ENCODE measurements at regions not wholly inside any gene's neighbourhood (a gene's known extent, or its start where the extent isn't known, plus 50 kb on each side); places are given as distances from the start of the nearest gene placed in this dataset.

DNA sequence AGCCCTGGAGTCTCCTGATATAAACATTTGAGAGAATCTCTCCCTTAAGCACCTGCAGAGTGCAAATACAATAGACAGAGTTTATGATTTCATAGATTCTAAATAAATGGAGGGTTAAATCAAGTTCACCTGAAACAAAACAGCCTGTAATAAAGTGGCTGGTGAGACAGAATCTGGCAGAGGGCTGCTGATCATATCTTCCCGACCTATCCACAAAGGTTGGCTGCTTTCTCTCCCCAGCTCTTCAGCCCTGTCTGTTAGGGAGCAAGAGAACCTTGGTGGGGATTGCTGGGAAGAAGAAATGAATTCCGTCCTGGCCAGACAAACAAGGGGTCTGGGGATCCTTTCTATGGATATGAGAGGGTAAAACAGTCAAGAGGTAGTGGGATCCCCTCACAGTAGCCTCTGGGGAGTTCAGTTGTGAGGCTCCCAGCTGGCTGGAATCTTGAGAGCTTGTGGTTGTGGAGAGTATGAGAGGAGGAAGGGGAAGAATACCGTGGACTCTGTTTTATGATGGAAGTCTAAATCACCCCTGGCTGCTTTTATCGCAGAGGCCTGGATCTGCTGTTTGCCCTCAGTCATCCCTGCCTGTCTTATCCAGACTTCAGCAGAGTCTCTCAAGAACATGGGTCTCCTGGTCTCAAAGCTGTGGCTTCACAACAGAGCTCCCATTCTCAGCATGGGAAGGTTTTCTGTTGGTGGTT, 451.3 kb downstream of the NTRK3 start:
- DNase-seq, result no peak

DNA sequence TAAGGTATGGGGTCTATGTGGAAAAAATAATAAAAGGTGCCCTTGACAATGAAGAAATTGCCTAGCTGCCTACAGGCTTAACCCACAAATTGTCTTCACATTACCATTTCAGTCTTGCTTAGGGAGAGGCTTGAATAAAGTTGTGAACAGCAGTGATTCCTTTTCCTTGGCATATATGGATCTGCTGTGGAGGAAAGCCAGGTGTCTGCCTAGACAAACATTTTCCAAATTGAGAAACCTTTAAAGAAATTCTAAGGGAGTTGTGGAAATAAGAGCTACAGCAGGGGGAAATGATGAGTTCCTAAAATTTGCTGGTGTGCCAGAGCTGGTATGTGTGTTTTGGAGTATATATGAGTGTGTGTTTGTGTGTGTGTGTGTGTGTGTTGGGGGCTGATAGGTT, 452.1 kb downstream of the NTRK3 start:
- DNase-seq, result no peak

DNA sequence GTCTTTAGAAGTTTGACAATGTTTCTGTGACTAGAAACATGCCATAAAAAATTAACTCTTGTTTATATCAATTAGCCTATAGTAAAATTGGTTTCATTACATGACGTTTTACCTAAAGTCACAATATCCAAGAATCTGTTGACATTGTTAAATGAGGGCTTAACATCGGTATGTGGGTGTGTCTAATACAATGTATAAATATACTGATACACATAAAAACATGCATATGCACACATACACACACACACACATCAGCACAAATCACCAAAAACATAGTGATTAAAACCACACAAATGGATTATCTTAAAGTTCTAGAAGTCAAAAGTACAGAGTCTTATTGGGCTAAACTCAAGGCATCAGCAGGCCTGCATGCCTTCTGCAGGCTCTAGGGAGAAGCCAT, 456.7 kb downstream of the NTRK3 start:
- DNase-seq, result no peak

DNA sequence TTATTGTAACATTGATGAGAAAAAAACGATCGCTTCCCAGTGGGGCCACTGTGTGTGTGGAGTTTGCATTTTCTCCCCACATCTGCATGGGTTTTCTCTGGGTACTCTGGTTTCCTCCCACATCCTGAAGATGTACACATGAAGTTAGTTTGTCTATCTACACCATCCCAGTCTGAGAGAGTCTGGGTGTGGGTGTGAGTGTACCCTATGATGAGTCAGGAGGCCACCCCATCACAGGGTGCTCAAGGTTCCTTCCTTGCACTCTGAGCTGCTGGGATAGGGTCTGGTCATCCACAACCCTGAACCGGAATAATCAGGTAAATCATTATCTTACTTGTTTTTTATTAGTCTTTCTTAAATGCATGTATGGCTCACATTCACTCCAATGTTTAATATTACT, 457.1 kb downstream of the NTRK3 start:
- no peak for DNase-seq

DNA sequence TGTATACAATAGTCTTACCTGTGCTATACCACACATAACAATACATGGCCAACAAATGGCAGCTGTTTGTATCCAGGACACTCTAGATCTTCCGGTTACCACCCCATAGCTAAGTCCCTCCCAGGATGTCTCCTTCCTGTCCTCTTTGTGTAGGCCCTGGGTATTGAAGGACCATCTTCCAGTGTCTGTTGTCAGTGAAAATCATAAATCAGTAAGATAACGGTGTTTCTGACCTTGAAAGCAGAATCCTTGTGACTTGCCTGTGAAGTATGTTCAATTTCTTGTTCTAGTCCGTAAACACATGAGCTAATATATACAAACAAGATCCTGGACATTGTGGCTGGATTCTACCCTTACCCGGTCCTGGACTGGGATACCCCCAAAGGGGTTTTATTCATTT, 462.8 kb downstream of the NTRK3 start:
- no peak for DNase-seq

DNA sequence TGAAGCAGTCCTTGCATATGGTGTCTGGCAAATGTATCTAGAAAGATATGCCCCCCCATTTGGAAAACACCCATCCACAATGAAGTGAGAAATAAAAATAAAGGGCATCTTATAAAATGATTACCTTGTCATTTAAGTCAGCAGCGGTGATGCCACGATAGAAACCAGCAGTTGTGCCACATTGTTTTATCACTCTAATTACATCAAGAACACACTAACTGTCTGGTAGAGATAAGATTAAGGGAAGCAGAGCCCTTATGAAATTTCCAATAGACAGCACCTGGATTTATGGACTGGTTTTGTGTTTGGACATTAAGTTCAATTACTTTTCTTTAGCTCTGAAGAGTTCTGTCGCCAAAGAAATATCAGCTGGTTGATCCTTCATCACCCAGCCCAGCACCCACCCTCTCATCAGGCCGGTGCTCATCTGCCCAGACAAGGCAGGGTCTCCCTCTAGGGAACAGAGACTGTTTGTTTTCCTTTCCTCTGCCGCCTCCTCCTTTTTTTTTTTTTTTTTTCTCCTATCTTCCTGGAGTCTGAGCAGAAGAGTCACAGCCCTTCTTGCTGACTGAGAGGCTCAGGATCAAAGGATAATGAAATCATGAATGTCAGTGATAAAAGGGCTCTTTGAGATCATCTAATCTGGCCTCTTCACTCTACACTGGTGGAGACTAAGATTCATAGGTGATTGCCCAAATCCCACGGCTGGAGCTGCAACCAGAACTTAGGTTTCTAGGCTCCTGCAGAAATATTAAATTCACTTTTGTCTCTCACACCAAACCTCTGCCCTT, 464.1 kb downstream of the NTRK3 start:
- no peak for DNase-seq

DNA sequence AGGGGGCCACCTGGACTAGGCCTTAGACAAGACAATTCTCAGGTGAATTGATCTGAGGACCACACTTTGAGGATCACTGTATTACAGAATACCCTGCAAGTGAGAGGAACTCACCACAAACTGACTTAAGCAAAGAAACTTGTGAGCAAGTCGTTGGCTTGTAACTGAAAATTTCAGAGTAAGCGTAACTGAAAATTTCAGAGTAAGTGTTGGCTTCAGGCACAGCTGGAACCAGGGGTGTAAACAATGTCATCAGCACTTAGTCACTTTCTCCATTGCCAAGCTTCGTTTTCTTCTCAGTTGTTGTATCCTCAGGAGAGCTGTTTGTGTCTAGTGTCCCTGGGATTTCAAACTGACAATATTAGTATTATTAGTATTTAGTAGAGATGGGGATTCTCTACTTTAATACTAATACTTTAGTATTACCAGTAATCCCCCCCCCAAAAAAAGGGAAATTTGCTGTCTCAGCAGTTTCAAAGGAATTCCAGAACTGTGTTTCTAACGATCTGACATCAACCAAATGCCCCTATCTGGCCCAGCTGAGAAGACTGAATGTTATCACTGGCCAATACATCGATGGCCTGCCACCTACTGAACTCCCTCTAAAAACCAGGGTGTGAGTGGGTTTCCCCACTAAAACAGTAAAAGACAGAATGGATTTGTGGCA, 474.4 kb downstream of the NTRK3 start:
- DNase-seq, result no peak

DNA sequence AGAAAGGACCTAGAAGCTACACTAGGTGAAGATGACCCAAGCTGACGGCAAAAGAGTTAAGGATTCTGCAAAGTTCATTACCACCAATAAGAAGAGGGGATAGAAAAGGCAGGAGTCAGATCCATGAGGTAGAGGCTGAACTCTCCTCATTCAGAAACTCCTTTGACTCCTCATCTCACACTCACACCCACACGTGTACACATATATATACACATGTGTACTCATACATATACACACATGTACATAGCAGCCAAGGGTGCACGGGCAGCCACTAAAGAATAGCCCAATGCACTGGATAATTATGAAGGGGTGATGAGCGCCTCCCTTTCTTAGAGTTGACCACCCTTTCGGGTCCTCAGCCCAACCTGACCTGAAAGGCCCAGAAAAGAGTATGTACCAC, 476.8 kb downstream of the NTRK3 start:
- no peak for DNase-seq

DNA sequence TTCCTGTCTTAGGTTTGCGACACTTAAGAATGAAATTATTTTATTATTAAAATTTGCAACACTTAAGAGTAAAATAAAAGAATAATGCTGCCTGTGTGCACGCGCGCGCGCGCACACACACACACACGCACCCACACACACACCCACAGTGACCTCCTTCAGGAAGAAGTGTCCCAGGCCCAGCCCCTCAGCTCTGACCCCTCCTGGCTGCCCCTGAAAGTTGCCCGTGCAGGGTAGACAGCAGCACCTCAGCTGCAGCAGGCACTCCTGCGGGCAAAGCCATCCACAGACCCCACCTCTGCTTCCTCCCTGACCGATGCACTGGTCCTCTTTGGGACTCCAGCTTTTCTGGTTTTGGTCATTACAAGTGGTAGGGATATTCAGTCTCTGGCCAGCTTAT, 478.2 kb downstream of the NTRK3 start:
- no peak for DNase-seq

DNA sequence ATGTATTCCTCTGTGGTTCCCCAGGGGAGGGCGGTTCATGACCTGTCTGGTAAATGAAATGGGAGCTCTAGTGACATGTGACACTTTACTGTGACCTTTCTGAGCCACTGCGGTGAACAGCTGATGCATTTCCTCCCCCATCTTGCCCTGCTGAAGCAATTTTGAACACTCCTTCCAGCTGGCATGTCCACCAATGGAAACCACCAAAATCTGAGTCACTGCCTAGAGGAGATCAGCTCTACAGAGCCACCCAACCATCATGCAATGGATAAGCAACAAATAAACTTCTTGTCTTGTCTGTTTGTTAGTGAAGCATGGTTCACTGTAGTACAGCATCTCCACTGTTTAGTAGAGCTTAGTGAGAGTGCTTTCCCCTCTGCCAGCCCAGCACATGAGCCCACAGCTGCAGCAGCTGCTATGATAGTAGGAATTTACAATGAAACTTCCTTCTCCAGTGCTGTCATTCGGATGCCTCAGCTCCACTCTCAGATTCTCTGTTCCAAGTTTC, 479.4 kb downstream of the NTRK3 start:
- DNase-seq, result no peak

DNA sequence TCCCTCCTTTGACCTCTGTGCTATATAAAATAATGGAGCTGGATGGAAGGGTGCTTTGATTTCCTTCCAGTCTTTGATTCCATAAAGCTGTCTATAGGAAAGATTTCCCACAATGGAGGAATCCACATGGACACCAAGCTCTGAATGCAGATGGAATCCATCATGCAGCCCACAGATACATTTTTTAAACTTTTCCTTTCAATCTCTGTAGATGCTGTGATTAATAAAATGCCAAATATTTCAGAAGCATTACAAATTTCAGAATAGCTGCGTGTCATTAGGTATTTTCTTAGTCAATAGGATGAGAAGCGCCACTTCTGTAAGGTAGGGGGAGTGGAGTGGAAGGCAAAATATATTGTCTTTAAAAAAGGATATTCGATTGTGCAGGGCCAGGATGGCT, 489.0 kb downstream of the NTRK3 start:
- DNase-seq, result no peak

DNA sequence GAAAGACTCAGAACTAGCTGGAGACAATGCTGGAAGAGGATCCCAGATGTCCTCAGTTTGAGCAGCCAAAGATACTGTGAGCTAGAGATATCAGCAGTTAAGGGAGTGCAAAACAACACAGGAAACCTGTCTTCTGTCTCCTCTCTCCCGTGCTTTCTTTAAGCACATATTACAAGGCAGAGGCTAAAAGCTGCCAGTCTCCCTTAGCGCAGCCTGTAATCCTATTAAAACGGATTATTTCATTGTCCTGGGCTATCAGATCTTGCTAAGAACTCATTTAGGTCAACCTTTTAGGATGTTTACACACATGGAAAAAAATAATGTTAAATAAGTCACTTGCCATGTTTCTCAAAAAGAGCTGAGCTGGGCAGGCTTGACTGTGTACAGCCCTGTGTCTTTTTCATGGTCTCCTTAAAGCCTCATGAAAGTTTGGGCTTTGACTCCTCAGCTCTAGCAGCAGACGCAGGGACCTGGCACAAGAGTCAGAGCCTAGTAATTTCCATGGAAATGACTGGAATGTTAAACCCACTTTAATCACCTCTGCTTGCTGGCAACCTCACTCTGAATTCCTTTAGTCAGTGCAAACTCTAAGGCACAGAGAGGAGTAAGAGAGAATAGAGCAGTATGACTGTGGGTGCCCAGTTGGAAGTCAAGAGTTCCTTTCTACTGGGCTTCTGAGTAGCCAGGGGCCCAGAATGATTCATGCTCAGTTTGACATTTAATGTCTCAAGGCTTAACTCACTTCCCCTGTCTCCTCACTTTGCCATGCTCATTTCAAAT, 491.9 kb downstream of the NTRK3 start:
- DNase-seq, result no peak

DNA sequence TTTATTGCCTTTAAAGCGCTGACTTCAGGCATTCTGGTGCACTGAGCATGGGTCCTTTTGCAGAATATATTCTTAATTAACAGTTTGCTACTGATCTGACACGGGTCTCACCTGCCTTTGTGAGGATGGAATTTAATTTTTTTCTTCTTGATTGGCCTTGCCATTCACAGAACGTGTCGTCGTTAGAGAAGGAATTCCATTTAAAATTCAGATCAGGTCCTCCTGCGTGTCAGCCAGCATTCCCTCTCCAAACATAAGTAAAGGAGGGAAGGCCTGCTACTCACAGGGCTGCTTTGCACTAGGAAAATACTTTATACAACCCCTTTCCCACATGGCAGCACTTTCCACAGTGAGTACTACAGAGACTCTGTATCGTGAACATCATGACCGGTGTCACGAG, 492.7 kb downstream of the NTRK3 start:
- no peak for DNase-seq

DNA sequence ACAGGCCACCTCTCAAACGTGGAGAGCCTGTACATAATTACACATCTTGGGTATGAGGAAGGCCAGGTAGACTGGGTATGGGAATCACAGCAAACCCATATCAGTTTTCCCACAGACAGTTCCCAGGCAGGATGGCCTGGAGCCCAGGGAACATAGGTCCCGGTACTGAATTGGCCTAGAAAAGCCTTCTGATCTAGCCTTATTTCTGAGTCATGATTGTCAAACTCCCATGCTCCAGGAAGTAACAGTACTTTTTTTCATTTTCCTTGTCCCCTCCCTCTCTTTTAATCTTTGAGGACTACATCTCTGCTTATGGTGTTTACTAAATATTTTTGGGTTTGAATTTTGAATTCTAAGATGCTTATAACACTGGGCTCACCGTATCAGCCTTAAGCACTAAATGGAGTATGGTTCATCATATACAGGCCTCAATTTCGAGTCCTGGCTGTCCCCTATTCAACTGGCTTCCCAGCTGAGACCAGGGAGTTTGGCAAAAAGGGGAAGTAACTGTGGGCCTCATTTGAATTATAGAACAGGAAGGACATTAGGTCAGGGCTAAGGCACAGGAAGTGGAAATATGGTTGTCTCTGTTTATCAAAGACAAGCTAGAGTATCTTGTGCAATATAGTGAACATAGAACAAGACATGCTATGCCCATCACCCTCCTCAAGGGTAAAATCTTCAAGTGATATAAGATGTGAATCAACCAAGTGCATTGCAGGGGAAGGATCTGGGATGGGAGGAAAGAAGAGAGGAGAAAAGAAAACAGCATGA, 494.6 kb downstream of the NTRK3 start:
- no peak for DNase-seq

DNA sequence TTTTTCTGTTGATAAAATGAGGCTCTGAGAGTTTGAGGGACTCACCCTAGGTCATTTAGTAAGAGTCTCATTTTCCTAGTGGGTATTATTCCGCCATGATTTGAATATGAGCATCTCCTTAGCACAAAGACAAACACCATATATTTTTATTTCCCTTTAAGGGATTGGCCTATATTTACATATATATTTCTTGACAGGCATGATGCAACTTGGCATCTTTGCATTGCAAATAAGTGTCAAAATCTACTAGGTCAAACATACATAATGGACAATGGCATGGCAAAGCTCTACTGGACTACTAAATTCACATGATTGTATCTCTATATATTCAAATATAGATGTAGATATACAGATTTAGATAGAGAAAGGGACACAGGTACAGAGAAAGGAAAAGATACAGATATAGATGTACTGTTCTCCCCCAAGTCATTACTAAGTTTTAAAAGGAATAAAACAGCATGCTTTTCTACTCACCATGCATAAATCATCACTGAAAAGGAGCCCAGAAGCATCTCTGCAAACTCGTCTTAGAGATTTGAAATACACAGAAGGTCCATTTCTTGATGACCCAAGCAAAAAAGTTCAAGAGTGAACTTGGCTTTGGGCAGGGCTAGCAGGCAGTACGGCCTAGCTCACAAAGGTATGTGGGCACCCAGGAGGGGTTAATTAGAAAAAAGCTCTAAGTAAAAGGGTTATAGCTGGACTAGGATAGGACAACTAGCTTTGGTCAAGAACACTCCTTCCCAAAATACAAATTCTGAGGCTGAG, 495.8 kb downstream of the NTRK3 start:
- DNase-seq, result no peak

DNA sequence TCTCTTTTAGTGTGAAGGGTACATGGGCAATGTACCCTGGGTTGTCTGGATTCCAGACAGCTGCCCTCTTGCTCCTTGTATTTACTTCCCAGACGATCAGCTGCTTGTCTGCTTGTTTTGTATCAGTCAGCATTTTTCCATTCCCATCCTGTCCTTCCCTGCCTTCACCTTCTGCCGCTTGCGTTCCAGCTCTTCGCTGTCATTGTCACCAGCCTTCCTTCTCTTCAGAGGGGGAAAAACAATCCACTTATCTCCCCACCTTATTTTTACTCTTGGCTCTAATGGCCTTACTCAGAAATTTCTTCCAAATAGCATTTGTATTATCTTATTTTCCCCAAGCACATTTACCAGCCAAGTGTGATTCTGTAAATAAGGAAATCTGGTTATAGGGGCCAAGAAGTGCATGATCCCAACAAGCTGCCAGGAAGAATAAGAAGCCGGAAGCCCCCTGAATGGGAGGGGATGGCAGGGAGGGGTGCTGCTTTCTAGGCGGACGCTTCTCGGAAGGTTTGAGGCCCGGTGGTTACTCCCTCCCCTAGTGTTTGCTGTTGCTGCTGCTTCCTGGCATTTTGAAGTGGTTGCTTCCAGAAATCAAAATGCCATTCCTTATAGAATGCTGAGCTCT, 497.6 kb downstream of the NTRK3 start:
- DNase-seq, result no peak

DNA sequence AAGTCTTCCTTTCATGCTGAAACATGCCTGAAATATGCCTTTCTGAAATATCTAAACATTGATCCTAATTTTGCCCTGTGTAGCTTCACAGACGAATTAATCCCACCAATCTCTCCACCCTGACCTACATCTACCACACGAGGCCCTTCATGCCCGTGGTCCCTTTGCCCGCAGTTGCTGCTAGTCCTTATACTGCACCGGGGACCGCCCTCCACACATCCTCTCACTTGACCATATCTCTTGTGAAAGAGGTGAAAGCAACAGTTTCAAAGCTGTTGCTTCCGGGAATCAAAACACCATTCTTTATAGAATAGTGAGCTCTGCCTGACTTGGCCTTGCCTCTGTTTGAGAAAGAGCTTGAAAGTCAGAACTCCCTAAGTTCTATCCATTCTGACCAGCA, 499.5 kb downstream of the NTRK3 start:
- DNase-seq, result no peak

DNA sequence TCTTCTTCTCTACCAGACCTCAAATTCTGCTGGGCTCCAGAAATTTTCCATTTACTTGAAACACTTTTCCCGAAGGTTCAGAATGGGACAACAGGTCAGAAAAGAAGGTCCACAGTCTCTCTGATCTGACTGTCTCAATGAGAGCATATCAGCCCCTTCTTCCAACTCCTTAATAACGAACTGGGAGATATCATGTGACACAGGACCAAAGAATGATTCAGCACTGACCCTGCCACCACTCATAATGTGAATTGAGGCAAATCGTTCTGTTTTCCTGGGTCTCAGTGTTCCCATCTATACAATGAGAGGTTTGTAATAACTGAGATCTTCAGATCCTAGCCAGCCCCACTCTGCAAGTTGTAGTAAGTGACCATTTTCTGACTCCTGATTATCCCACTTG, 500.5 kb downstream of the NTRK3 start:
- DNase-seq, result no peak

DNA sequence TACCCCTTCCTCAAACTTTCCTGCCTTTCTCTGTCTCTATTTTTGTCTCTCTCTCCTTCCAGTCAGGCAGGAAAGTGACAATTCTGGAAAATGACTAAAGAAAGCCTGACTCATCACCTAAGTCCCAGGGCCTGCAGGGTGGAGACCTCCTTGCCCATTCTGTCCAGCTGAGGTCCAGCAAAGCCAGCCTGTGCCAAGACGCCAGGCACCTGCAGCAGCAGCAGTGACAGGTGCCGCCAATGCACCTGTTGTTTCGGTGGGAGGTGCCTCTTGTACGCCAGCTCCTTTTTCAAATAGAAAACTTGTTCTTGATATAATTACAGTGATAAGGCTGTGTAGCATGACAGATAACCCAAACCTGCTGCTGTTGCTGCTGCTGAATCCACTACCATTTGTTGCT, 501.3 kb downstream of the NTRK3 start:
- DNase-seq, result no peak

DNA sequence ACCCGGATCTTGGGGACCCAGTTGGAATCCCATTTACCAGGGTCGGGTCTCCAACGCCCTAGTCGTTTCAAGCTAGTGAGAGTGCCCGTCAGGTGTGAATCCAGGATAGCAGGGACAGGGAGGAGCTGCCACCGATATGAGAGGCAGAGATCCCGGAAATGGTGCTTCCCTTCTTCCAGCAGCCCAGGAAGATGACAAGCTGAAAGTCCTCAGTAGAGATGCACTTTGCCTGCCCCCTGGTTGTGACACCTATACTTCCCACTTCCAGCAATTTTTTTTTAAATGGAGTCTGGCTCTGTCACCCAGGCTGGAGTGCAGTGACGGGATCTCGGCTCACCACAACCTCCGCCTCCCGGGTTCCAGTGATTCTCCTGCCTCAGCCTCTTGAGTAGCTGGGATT, 503.0 kb downstream of the NTRK3 start:
- DNase-seq, result no peak

Data from activated T-cell treated with anti-CD3 and anti-CD28 coated beads for 4 hours (primary cell).